ENCODE measurements at regions not wholly inside any gene's neighbourhood (a gene's known extent, or its start where the extent isn't known, plus 50 kb on each side); places are given as distances from the start of the nearest gene placed in this dataset.

DNA sequence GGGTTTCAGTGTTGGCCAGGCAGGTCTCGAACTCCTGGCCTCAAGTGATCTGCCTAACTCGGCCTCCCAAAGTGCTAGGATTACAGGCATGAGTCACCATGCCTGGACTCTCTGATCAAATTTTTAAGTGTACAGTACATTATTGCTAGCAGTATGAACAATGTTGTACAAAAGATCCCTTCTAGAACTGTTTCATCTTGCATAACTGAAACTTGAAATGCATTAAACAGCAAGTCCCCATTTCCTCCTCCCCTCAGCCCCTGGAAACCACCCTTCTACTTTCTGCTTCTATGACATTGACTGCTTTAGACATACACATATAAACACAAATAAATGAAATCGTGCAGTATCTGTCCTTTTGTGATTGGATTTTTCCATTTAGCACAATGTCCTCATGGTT, 463.4 kb downstream of the PTPRC start:
- TF ChIP-seq EZH2 (IDR thresholded peaks at IDR 0.05), result no peak
- TF ChIP-seq POLR2AphosphoS5 (IDR thresholded peaks at IDR 0.05; ENCODE audit: borderline replicate concordance, low read depth, low read length), result no peak
- no peak for TF ChIP-seq FOXP2 (optimal IDR thresholded peaks at IDR 0.05; ENCODE audit: control extremely low read depth, extremely low read length, insufficient read depth)

Measured in SK-N-MC (cell line).